ENCODE measurements at regions not wholly inside any gene's neighbourhood (a gene's known extent, or its start where the extent isn't known, plus 50 kb on each side); places are given as distances from the start of the nearest gene placed in this dataset.

- DNase-seq (ENCODE audit: low read depth in 3 of 3), result no peak
Measured at GRCh38 chr17:33776903-33777302, 478.2 kb upstream of the CCL2 start.

- DNase-seq (ENCODE audit: low read depth in 3 of 3), result no peak
Measured at GRCh38 chr17:33777674-33778073, 477.4 kb upstream of the CCL2 start.

- no peak for DNase-seq (ENCODE audit: low read depth in 3 of 3)
Measured at GRCh38 chr17:33778505-33779233, 476.4 kb upstream of the CCL2 start.

- DNase-seq (ENCODE audit: low read depth in 3 of 3), result no peak
Measured at GRCh38 chr17:33779234-33779591, 475.9 kb upstream of the CCL2 start.

GRCh38 chr17:33785281-33785680 is 469.8 kb upstream of the CCL2 start:
- DNase-seq (ENCODE audit: low read depth in 3 of 3), result no peak

GRCh38 chr17:33786478-33786877 is 468.6 kb upstream of the CCL2 start:
- no peak for DNase-seq (ENCODE audit: low read depth in 3 of 3)

GRCh38 chr17:33789658-33790057 is 465.4 kb upstream of the CCL2 start:
- no peak for DNase-seq (ENCODE audit: low read depth in 3 of 3)

- no peak for DNase-seq (ENCODE audit: low read depth in 3 of 3)
Measured at GRCh38 chr17:33797181-33797580, 457.9 kb upstream of the CCL2 start.

GRCh38 chr17:33798308-33798707 is 456.8 kb upstream of the CCL2 start:
- DNase-seq (ENCODE audit: low read depth in 3 of 3), result no peak

- DNase-seq (ENCODE audit: low read depth in 3 of 3), result no peak
Measured at GRCh38 chr17:33802349-33803198, 452.5 kb upstream of the CCL2 start.

- no peak for DNase-seq (ENCODE audit: low read depth in 3 of 3)
Measured at GRCh38 chr17:33803199-33803685, 451.8 kb upstream of the CCL2 start.

GRCh38 chr17:33803686-33804085 is 451.4 kb upstream of the CCL2 start:
- DNase-seq (ENCODE audit: low read depth in 3 of 3), result no peak

- DNase-seq (ENCODE audit: low read depth in 3 of 3), result no peak
Measured at GRCh38 chr17:33804401-33804800, 450.7 kb upstream of the CCL2 start.

GRCh38 chr17:33806631-33807030 is 448.5 kb upstream of the CCL2 start:
- no peak for DNase-seq (ENCODE audit: low read depth in 3 of 3)

GRCh38 chr17:33809748-33810147 is 445.3 kb upstream of the CCL2 start:
- DNase-seq (ENCODE audit: low read depth in 3 of 3), result no peak

GRCh38 chr17:33811004-33811760 is 443.9 kb upstream of the CCL2 start:
- DNase-seq (ENCODE audit: low read depth in 3 of 3), result no peak

- no peak for DNase-seq (ENCODE audit: low read depth in 3 of 3)
Measured at GRCh38 chr17:33811984-33812577, 443.0 kb upstream of the CCL2 start.

GRCh38 chr17:33814852-33815251 is 440.2 kb upstream of the CCL2 start:
- no peak for DNase-seq (ENCODE audit: low read depth in 3 of 3)

GRCh38 chr17:33816036-33816435 is 439.0 kb upstream of the CCL2 start:
- DNase-seq (ENCODE audit: low read depth in 3 of 3), result no peak

- no peak for DNase-seq (ENCODE audit: low read depth in 3 of 3)
Measured at GRCh38 chr17:33816842-33817617, 438.1 kb upstream of the CCL2 start.

GRCh38 chr17:33819539-33819938 is 435.5 kb upstream of the CCL2 start:
- DNase-seq (ENCODE audit: low read depth in 3 of 3), result no peak
